SK-N-SH treated with all-trans-retinoic acid at 6 μM for 48 hours (cell line): ENCODE measurements at regions not wholly inside any gene's neighbourhood (a gene's known extent, or its start where the extent isn't known, plus 50 kb on each side); places are given as distances from the start of the nearest gene placed in this dataset.

ENCODE experiments used
- ATAC-seq: fragments of 200-7000 bp; cut with Tn5 transposase; 3 replicates; pipeline ENCODE4 v1.9.1; 2020; ENCODE audit warnings: mild to moderate bottlenecking, moderate library complexity
- ARNTL ChIP-seq: fragments of 450-650 bp; formaldehyde crosslinking; IDR thresholded peaks from 2 replicates; pipeline ENCODE4 v1.5.0; 2020; ENCODE audit warnings: low read depth, mild to moderate bottlenecking, moderate library complexity, borderline replicate concordance
- CREB5 ChIP-seq: fragments of 250-450 bp; sonication (Bioruptor Pico); IDR thresholded peaks from 2 replicates; pipeline ENCODE4 v1.5.1; 2020; ENCODE audit warnings: low read depth, mild to moderate bottlenecking, moderate library complexity
- CSDC2 ChIP-seq: fragments of 250-450 bp; sonication (Bioruptor Pico); IDR thresholded peaks from 2 replicates; pipeline ENCODE4 v1.5.0; 2020; ENCODE audit warnings: mild to moderate bottlenecking, moderate library complexity
- CSRNP3 ChIP-seq: fragments of 250-450 bp; sonication (Bioruptor Pico); IDR thresholded peaks from 2 replicates; pipeline ENCODE4 v1.5.1; 2021; ENCODE audit warnings: mild to moderate bottlenecking, moderate library complexity
- GLIS3 ChIP-seq: fragments of 250-450 bp; sonication (Bioruptor Pico); IDR thresholded peaks from 2 replicates; pipeline ENCODE4 v1.5.0; 2020; ENCODE audit warnings: mild to moderate bottlenecking, moderate library complexity
- OSR1 ChIP-seq: fragments of 250-450 bp; sonication (Bioruptor Pico); IDR thresholded peaks from 2 replicates; pipeline ENCODE4 v1.8.0; 2022; ENCODE audit warnings: moderate library complexity, mild to moderate bottlenecking, inconsistent platforms
- POU6F1 ChIP-seq: fragments of 250-450 bp; sonication (Bioruptor Pico); IDR thresholded peaks from 2 replicates; pipeline ENCODE4 v1.8.0; 2021; ENCODE audit warnings: low read depth, mild to moderate bottlenecking, moderate library complexity, borderline replicate concordance
- PPARA ChIP-seq: fragments of 250-450 bp; sonication (Bioruptor Pico); IDR thresholded peaks from 2 replicates; pipeline ENCODE4 v1.5.0; 2020; ENCODE audit warnings: mild to moderate bottlenecking, borderline replicate concordance
- RARB ChIP-seq: fragments of 250-450 bp; sonication (Bioruptor Pico); IDR thresholded peaks from 2 replicates; pipeline ENCODE4 v1.8.0; 2021; ENCODE audit warnings: mild to moderate bottlenecking, moderate library complexity
- TOX ChIP-seq: fragments of 250-450 bp; sonication (Bioruptor Pico); IDR thresholded peaks from 2 replicates; pipeline ENCODE4 v1.8.0; 2021; ENCODE audit warnings: mild to moderate bottlenecking, moderate library complexity, borderline replicate concordance
- TSHZ2 ChIP-seq: fragments of 250-450 bp; sonication (Bioruptor Pico); IDR thresholded peaks from 2 replicates; pipeline ENCODE4 v1.5.0; 2020; ENCODE audit warnings: mild to moderate bottlenecking, moderate library complexity
- ZC3H10 ChIP-seq: fragments of 250-450 bp; sonication (Bioruptor Pico); IDR thresholded peaks from 2 replicates; pipeline ENCODE4 v1.5.1; 2021; ENCODE audit warnings: mild to moderate bottlenecking, moderate library complexity
- ZFP30 ChIP-seq: fragments of 450-650 bp; formaldehyde crosslinking; IDR thresholded peaks from 2 replicates; pipeline ENCODE4 v1.5.0; 2022; ENCODE audit warnings: mild to moderate bottlenecking, moderate library complexity
- ZNF565 ChIP-seq: fragments of 450-650 bp; formaldehyde crosslinking; conservative IDR thresholded peaks from 2 replicates; pipeline ENCODE4 v1.5.0; 2020; ENCODE audit warnings: low read depth, mild to moderate bottlenecking, moderate library complexity
- ZNF70 ChIP-seq: fragments of 450-650 bp; formaldehyde crosslinking; IDR thresholded peaks from 2 replicates; pipeline ENCODE4 v1.5.0; 2020; ENCODE audit warnings: mild to moderate bottlenecking, moderate library complexity
- ZNF8 ChIP-seq: fragments of 450-650 bp; formaldehyde crosslinking; IDR thresholded peaks from 2 replicates; pipeline ENCODE4 v1.5.0; 2020; ENCODE audit warnings: mild to moderate bottlenecking, moderate library complexity

- TF ChIP-seq RARB (CRISPR knock-in tag) (no peak), ZFP30 (CRISPR knock-in tag) (no peak), CSRNP3 (CRISPR knock-in tag) (no peak), TSHZ2 (CRISPR knock-in tag) (no peak)
Observed at GRCh38 chr1:47491341-47491753, 53.5 kb downstream of the FOXD2 start.

GRCh38 chr1:47495176-47495713 lies 57.4 kb downstream of the FOXD2 start:
- no peak for TF ChIP-seq ZNF70
- ATAC-seq, result no peak

More at GRCh38 chr1:47491341-47491753, 53.5 kb downstream of the FOXD2 start:
- no peak for ATAC-seq

- ATAC-seq, result no peak
- TF ChIP-seq PPARA (CRISPR knock-in tag) (no peak), ZNF565 (no peak), RARB (CRISPR knock-in tag) (no peak), GLIS3 (CRISPR knock-in tag) (no peak), OSR1 (no peak), ZC3H10 (CRISPR knock-in tag) (no peak), TOX (CRISPR knock-in tag) (no peak), TSHZ2 (CRISPR knock-in tag) (no peak), POU6F1 (CRISPR knock-in tag) (no peak), CSDC2 (CRISPR knock-in tag) (no peak)
Observed at GRCh38 chr1:47498551-47498950, 60.7 kb downstream of the FOXD2 start.

GRCh38 chr1:47501069-47501468 lies 63.2 kb downstream of the FOXD2 start:
- no peak for ATAC-seq
- TF ChIP-seq ZNF70 (no peak), ZC3H10 (CRISPR knock-in tag) (no peak), OSR1 (no peak), RARB (CRISPR knock-in tag) (no peak), ZNF8 (CRISPR knock-in tag) (no peak), CSDC2 (CRISPR knock-in tag) (no peak), PPARA (CRISPR knock-in tag) (no peak), CREB5 (CRISPR knock-in tag) (no peak), TOX (CRISPR knock-in tag) (no peak), ARNTL (CRISPR knock-in tag) (no peak), ZFP30 (CRISPR knock-in tag) (no peak)
- TF ChIP-seq, all 23 proteins: peak for 0
